ENCODE measurements at regions not wholly inside any gene's neighbourhood (a gene's known extent, or its start where the extent isn't known, plus 50 kb on each side); places are given as distances from the start of the nearest gene placed in this dataset.

DNA sequence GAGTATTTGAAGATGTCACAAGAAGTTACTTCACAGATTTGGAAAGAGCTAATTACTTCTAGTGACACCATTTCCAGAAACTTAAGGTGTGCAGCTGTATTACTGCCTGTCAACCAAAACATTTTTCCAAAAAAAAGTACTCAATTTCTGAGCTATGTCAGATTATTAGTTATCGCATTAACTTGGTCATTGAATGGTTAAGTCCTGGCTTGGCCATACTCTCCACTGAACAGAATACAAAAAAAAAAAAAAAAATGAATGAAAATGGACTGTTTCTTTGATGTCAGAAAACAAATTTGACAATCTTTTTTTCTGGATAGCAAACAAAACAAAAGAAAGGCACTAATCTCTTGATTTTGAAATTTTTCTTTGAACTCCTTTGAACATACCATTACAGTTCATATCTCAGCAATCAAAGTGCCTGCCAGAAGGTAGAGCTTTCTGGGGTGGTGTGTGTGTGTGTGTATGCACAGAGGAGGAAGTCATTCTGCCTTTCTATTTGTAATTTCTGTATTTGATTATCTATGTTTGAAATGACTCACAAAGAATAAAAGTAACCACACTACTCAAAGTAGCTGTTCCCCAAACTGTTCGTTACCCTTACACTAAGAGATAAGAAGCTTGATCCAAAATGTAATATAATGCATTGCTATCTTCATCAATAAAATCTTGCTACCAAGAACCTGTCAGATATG, 210.8 kb upstream of the FUT9 start (continued):
- TF ChIP-seq, protein P1, sequence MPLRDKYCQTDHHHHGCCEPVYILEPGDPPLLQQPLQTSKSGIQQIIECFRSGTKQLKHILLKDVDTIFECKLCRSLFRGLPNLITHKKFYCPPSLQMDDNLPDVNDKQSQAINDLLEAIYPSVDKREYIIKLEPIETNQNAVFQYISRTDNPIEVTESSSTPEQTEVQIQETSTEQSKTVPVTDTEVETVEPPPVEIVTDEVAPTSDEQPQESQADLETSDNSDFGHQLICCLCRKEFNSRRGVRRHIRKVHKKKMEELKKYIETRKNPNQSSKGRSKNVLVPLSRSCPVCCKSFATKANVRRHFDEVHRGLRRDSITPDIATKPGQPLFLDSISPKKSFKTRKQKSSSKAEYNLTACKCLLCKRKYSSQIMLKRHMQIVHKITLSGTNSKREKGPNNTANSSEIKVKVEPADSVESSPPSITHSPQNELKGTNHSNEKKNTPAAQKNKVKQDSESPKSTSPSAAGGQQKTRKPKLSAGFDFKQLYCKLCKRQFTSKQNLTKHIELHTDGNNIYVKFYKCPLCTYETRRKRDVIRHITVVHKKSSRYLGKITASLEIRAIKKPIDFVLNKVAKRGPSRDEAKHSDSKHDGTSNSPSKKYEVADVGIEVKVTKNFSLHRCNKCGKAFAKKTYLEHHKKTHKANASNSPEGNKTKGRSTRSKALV (CRISPR knock-in tag; IDR thresholded peaks at IDR 0.05) = no peak
- TF ChIP-seq, protein P2, sequence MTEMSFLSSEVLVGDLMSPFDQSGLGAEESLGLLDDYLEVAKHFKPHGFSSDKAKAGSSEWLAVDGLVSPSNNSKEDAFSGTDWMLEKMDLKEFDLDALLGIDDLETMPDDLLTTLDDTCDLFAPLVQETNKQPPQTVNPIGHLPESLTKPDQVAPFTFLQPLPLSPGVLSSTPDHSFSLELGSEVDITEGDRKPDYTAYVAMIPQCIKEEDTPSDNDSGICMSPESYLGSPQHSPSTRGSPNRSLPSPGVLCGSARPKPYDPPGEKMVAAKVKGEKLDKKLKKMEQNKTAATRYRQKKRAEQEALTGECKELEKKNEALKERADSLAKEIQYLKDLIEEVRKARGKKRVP (CRISPR knock-in tag; IDR thresholded peaks at IDR 0.05) = peak in 1 of 2 experiments; percentile 43; a peak in 1 of 4 replicates
- TF ChIP-seq, protein P3, sequence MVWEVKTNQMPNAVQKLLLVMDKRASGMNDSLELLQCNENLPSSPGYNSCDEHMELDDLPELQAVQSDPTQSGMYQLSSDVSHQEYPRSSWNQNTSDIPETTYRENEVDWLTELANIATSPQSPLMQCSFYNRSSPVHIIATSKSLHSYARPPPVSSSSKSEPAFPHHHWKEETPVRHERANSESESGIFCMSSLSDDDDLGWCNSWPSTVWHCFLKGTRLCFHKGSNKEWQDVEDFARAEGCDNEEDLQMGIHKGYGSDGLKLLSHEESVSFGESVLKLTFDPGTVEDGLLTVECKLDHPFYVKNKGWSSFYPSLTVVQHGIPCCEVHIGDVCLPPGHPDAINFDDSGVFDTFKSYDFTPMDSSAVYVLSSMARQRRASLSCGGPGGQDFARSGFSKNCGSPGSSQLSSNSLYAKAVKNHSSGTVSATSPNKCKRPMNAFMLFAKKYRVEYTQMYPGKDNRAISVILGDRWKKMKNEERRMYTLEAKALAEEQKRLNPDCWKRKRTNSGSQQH (CRISPR knock-in tag; IDR thresholded peaks at IDR 0.05; ENCODE audit: low read depth) = no peak
- TF ChIP-seq, protein P4, sequence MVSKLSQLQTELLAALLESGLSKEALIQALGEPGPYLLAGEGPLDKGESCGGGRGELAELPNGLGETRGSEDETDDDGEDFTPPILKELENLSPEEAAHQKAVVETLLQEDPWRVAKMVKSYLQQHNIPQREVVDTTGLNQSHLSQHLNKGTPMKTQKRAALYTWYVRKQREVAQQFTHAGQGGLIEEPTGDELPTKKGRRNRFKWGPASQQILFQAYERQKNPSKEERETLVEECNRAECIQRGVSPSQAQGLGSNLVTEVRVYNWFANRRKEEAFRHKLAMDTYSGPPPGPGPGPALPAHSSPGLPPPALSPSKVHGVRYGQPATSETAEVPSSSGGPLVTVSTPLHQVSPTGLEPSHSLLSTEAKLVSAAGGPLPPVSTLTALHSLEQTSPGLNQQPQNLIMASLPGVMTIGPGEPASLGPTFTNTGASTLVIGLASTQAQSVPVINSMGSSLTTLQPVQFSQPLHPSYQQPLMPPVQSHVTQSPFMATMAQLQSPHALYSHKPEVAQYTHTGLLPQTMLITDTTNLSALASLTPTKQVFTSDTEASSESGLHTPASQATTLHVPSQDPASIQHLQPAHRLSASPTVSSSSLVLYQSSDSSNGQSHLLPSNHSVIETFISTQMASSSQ (IDR thresholded peaks at IDR 0.05; ENCODE audit: low read depth) = peak; percentile 63; the same call in 1 of the 2 replicates
- TF ChIP-seq, protein P4 (CRISPR knock-in tag; IDR thresholded peaks at IDR 0.05; ENCODE audit: borderline replicate concordance) = peak; percentile 77; the same call in 1 of the 2 replicates
- TF ChIP-seq, protein P5, sequence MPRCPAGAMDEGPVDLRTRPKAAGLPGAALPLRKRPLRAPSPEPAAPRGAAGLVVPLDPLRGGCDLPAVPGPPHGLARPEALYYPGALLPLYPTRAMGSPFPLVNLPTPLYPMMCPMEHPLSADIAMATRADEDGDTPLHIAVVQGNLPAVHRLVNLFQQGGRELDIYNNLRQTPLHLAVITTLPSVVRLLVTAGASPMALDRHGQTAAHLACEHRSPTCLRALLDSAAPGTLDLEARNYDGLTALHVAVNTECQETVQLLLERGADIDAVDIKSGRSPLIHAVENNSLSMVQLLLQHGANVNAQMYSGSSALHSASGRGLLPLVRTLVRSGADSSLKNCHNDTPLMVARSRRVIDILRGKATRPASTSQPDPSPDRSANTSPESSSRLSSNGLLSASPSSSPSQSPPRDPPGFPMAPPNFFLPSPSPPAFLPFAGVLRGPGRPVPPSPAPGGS (CRISPR knock-in tag; IDR thresholded peaks at IDR 0.05) = no peak
- TF ChIP-seq RARA (CRISPR knock-in tag; IDR thresholded peaks at IDR 0.05) (peak; percentile 66), RNF2 (conservative IDR thresholded peaks at IDR 0.05; ENCODE audit: low read depth) (no peak), ETV6 (CRISPR knock-in tag; conservative IDR thresholded peaks at IDR 0.05) (no peak), ZFX (CRISPR knock-in tag; IDR thresholded peaks at IDR 0.05; ENCODE audit: low read depth) (0 out of 2 replicates have a peak, but pooled peaks have one; percentile 19), XRCC5 (optimal IDR thresholded peaks at IDR 0.05; ENCODE audit: low read length) (no peak), RAD51 (IDR thresholded peaks at IDR 0.05; ENCODE audit: borderline replicate concordance) (no peak)
- TF ChIP-seq, protein P6, sequence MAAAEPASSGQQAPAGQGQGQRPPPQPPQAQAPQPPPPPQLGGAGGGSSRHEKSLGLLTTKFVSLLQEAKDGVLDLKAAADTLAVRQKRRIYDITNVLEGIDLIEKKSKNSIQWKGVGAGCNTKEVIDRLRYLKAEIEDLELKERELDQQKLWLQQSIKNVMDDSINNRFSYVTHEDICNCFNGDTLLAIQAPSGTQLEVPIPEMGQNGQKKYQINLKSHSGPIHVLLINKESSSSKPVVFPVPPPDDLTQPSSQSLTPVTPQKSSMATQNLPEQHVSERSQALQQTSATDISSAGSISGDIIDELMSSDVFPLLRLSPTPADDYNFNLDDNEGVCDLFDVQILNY (CRISPR knock-in tag; conservative IDR thresholded peaks at IDR 0.05) = no peak
- TF ChIP-seq, protein P7, sequence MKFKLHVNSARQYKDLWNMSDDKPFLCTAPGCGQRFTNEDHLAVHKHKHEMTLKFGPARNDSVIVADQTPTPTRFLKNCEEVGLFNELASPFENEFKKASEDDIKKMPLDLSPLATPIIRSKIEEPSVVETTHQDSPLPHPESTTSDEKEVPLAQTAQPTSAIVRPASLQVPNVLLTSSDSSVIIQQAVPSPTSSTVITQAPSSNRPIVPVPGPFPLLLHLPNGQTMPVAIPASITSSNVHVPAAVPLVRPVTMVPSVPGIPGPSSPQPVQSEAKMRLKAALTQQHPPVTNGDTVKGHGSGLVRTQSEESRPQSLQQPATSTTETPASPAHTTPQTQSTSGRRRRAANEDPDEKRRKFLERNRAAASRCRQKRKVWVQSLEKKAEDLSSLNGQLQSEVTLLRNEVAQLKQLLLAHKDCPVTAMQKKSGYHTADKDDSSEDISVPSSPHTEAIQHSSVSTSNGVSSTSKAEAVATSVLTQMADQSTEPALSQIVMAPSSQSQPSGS (CRISPR knock-in tag; IDR thresholded peaks at IDR 0.05) = peak; percentile 43; the same call in 1 of the 2 replicates
- TF ChIP-seq, protein P8, sequence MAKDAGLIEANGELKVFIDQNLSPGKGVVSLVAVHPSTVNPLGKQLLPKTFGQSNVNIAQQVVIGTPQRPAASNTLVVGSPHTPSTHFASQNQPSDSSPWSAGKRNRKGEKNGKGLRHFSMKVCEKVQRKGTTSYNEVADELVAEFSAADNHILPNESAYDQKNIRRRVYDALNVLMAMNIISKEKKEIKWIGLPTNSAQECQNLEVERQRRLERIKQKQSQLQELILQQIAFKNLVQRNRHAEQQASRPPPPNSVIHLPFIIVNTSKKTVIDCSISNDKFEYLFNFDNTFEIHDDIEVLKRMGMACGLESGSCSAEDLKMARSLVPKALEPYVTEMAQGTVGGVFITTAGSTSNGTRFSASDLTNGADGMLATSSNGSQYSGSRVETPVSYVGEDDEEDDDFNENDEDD (CRISPR knock-in tag; IDR thresholded peaks at IDR 0.05; ENCODE audit: borderline replicate concordance) = no peak

All from HepG2 (cell line).